Hepatocyte (in vitro differentiated cells): ENCODE measurements at regions not wholly inside any gene's neighbourhood (a gene's known extent, or its start where the extent isn't known, plus 50 kb on each side); places are given as distances from the start of the nearest gene placed in this dataset.
A peak's percentile ranks its signal among the peaks of the same experiment; 100 is the strongest.

ENCODE experiments used
- DNase-seq: peaks from one replicate; pipeline ENCODE4 v3.0.0-alpha.2; 2016; ENCODE audit warnings: low spot score
- H2AFZ ChIP-seq: fragments of 200-600 bp; sonication (generic); 2 replicates; pipeline ENCODE4 v1.6.0; 2016; ENCODE audit warnings: antibody characterized with exemption, mild to moderate bottlenecking
- H3K27ac ChIP-seq: fragments of 200-600 bp; sonication (generic); 2 replicates; pipeline ENCODE4 v1.5.1; 2016; ENCODE audit warnings: mild to moderate bottlenecking
- H3K27me3 ChIP-seq: fragments of 200-600 bp; sonication (generic); 2 replicates; pipeline ENCODE4 v1.6.1; 2016
- H3K36me3 ChIP-seq: fragments of 200-600 bp; sonication (generic); replicated peaks from 2 replicates; pipeline ENCODE4 v1.5.1; 2016; ENCODE audit warnings: low read depth; ENCODE audit not compliant: insufficient read depth
- H3K4me1 ChIP-seq: fragments of 200-600 bp; sonication (generic); 2 replicates; pipeline ENCODE4 v1.5.1; 2016; ENCODE audit warnings: mild to moderate bottlenecking, moderate library complexity; ENCODE audit not compliant: insufficient read depth
- H3K4me2 ChIP-seq: fragments of 200-600 bp; sonication (generic); 2 replicates; pipeline ENCODE4 v1.6.0; 2016
- H3K4me3 ChIP-seq: fragments of 200-600 bp; sonication (generic); 2 replicates; pipeline ENCODE4 v1.5.1; 2016; ENCODE audit warnings: mild to moderate bottlenecking
- H3K79me2 ChIP-seq: fragments of 200-600 bp; sonication (generic); 2 replicates; pipeline ENCODE4 v1.6.0; 2017; ENCODE audit warnings: mild to moderate bottlenecking
- H3K9me2 ChIP-seq: fragments of 200-600 bp; sonication (generic); replicated peaks from 2 replicates; pipeline ENCODE4 v1.6.0; 2017; ENCODE audit warnings: mild to moderate bottlenecking; ENCODE audit not compliant: insufficient read depth
- H3K9me3 ChIP-seq: fragments of 200-600 bp; sonication (generic); 2 replicates; pipeline ENCODE4 v1.5.1; 2016; ENCODE audit warnings: low read depth, mild to moderate bottlenecking
- H4K20me1 ChIP-seq: fragments of 200-600 bp; sonication (generic); 2 replicates; pipeline ENCODE4 v1.6.0; 2016; ENCODE audit warnings: mild to moderate bottlenecking; ENCODE audit not compliant: insufficient read depth, poor library complexity, severe bottlenecking
- EZH2 ChIP-seq: fragments of 200-600 bp; sonication (generic); IDR thresholded peaks from 2 replicates; pipeline ENCODE4 v1.6.1; 2016; ENCODE audit warnings: antibody characterized with exemption, mild to moderate bottlenecking, borderline replicate concordance
- EZH2phosphoT487 ChIP-seq: fragments of 200-600 bp; sonication (generic); IDR thresholded peaks from one replicate; pipeline ENCODE4 v1.6.1; 2018; ENCODE audit warnings: antibody characterized with exemption, mild to moderate bottlenecking, low read depth, moderate library complexity; ENCODE audit not compliant: unreplicated experiment, severe bottlenecking
- WGBS: methylation state at CpG from one replicate; pipeline ENCODE4 v1.1.6; 2016; ENCODE audit warnings: low lambda C conversion rate; ENCODE audit errors: missing lambda C conversion rate; 5-methylcytosine and 5-hydroxymethylcytosine counted together
- TF ChIP-seq, protein P1 (sequence below): fragments of 200-600 bp; sonication (generic); IDR thresholded peaks from 2 replicates; pipeline ENCODE4 v1.5.1; 2016; ENCODE audit warnings: antibody characterized with exemption, mild to moderate bottlenecking; ENCODE audit not compliant: poor library complexity

DNA sequence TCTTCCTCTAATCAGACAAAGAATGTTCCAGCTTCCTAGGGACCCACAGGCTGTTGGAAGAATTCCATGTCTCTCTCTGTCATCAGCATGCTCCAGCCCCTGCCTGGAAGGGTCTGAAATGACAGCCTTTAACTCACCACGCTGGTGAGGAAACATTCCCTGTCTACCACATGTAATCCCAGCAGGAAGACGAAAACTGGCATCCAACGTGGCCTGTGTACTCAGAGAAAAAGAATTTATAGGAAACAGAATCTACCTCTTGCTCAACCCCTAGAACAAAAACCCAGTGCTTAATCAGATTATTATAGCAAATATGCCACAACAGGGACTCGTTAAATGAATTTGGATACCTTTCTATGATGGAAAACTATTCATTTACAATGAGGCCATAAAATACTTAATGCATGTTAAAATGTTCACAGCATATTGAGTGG is 147.3 kb upstream of the FOXF1 start:
- H3K4me2 ChIP-seq, result peak overlapping the region; percentile 13
- no peaks in the 10 kb centered on the region for H3K27me3 ChIP-seq
- WGBS, result 29% methylated on average over 4 of the region's 4 CpGs

DNA sequence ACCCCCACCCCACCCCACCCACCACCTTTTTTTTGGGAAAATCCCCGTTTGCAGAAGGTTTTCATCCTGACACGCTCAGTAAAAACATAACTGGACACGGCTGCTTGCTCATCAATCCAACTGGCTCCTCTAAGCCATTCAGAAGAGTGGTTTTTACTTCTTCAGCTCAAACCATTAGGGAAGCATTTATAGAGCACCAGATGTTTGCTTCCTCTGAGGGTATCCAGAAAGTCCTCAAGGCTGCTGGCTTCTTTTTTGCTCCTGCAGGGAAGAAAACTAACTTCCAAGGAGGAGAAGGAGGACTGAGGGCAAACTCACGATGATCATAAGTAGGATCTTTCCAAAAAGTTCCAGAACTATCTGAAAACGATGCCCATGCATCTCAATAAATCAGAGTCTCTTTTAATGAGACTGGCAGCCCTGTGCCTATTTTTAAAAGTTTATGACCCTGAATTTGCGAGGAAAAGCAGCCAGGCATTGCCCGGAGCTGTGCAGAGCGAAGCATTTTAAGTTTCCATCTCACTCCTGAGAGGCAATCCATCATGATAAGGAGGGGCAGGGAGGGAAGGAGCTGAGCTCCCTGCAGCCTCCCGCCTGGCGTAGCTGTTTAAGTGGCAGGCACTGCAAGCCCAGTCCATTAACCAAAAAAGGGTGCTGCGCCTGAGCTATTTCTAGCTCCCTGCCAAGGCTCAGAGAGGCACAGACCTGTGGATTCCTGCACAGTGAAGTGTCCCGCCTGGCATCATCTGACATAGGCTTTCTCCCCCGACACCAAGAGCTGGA is 146.3 kb upstream of the FOXF1 start:
- H3K4me3 ChIP-seq, result no peak overlapping the region
- H3K27ac ChIP-seq, result peak overlapping the region; percentile 86
- no peaks in the 10 kb centered on the region for H3K79me2 ChIP-seq
- no peaks in the 10 kb centered on the region for H4K20me1 ChIP-seq
- H3K4me1 ChIP-seq, result peaks cover 19% of the 10 kb centered on the region
- no peaks in the 10 kb centered on the region for H3K9me2 ChIP-seq
- no peak overlapping the region for H2AFZ ChIP-seq
- TF ChIP-seq EZH2, result no peak
- TF ChIP-seq, protein P1, sequence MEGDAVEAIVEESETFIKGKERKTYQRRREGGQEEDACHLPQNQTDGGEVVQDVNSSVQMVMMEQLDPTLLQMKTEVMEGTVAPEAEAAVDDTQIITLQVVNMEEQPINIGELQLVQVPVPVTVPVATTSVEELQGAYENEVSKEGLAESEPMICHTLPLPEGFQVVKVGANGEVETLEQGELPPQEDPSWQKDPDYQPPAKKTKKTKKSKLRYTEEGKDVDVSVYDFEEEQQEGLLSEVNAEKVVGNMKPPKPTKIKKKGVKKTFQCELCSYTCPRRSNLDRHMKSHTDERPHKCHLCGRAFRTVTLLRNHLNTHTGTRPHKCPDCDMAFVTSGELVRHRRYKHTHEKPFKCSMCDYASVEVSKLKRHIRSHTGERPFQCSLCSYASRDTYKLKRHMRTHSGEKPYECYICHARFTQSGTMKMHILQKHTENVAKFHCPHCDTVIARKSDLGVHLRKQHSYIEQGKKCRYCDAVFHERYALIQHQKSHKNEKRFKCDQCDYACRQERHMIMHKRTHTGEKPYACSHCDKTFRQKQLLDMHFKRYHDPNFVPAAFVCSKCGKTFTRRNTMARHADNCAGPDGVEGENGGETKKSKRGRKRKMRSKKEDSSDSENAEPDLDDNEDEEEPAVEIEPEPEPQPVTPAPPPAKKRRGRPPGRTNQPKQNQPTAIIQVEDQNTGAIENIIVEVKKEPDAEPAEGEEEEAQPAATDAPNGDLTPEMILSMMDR, result no peak
- no peak for TF ChIP-seq EZH2phosphoT487
- DNase-seq, result peak; percentile 47
- H3K4me2 ChIP-seq, result peak overlapping the region; percentile 34
- H3K27me3 ChIP-seq, result no peaks in the 10 kb centered on the region
- WGBS, result 42% methylated on average over 13 of the region's 13 CpGs
- no peaks in the 10 kb centered on the region for H3K36me3 ChIP-seq
- no peaks in the 10 kb centered on the region for H3K9me3 ChIP-seq

More for the DNA sequence above, 147.3 kb upstream of the FOXF1 start:
- Histone ChIP-seq H3K36me3 (no peaks in the 10 kb centered on the region), H3K79me2 (no peaks in the 10 kb centered on the region), H4K20me1 (no peaks in the 10 kb centered on the region), H3K4me3 (no peak overlapping the region), H3K4me1 (peaks cover 19% of the 10 kb centered on the region), H3K9me2 (no peaks in the 10 kb centered on the region), H2AFZ (no peak overlapping the region), H3K27ac (peak overlapping the region; percentile 89), H3K9me3 (no peaks in the 10 kb centered on the region)
- peak; percentile 75 for DNase-seq
- TF ChIP-seq EZH2phosphoT487 (no peak), EZH2 (no peak)
- TF ChIP-seq, protein P1, result no peak

DNA sequence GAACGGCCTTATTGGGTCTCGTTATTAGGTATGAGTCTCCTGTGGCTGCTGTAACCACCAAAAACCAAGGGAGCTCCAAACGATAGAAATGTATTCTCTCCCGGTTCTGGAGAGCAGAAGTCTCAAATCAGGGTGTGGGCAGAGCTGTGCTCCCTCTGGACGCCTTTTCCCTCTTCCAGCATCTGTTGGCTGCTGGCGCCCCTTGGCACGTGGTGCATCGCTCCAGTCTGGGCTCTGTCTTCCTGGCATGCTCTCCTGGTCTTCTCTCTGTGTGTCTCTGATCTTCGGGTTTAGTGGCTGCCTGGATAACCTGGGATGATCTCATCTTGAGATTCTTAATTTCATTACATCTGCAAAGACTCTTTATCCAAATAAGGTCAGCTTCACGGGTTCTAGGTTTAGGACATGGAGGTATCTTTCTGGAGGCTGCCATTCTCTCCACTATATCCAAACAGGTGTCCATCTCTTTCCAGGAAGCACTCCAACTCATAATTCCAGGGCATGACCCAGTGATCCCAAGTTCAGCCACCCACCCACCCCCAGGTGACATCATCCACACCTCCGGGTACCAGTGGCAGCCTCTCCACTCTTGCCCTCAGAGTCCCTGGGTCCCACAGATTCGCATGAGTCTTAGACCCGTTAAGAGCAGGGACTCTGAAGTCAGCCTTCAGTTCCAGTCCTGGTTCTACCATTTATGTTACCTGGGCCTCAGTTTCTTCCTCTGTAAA is 145.5 kb upstream of the FOXF1 start:
- no peaks in the 10 kb centered on the region for H3K36me3 ChIP-seq
- H3K9me2 ChIP-seq, result no peaks in the 10 kb centered on the region
- DNase-seq, result no peak
- no peak for TF ChIP-seq EZH2phosphoT487
- TF ChIP-seq EZH2, result no peak
- TF ChIP-seq, protein P1, result no peak
- H3K4me1 ChIP-seq, result peaks cover 19% of the 10 kb centered on the region
- H3K9me3 ChIP-seq, result no peaks in the 10 kb centered on the region
- no peaks in the 10 kb centered on the region for H3K27me3 ChIP-seq
- H4K20me1 ChIP-seq, result no peaks in the 10 kb centered on the region
- H3K27ac ChIP-seq, result peak overlapping the region; percentile 86
- no peak overlapping the region for H3K4me3 ChIP-seq
- no peak overlapping the region for H2AFZ ChIP-seq
- WGBS, result 83% methylated on average over 13 of the region's 13 CpGs
- no peaks in the 10 kb centered on the region for H3K79me2 ChIP-seq
- H3K4me2 ChIP-seq, result peak overlapping the region; percentile 34
